Urinary bladder (tissue), 3 donors: ENCODE measurements at regions not wholly inside any gene's neighbourhood (a gene's known extent, or its start where the extent isn't known, plus 50 kb on each side); places are given as distances from the start of the nearest gene placed in this dataset.
"Not testable (repeated sequence)": the region's sequence is repeated elsewhere in the genome, so short reads cannot be mapped to it uniquely, and the experiment has no call there.

Experiments
- DNase-seq: peaks from one replicate; pipeline ENCODE4 v3.0.0-alpha.2; 2015; ENCODE audit errors: extremely low spot score
- H3K27ac ChIP-seq: one replicate; pipeline ENCODE4 v1.5.1; 2013; ENCODE audit warnings: low read depth, mild to moderate bottlenecking, moderate library complexity
- H3K36me3 ChIP-seq: one replicate; pipeline ENCODE4 v1.6.1; 2013; ENCODE audit warnings: mild to moderate bottlenecking, moderate library complexity; ENCODE audit not compliant: insufficient read depth
- H3K4me1 ChIP-seq: one replicate; pipeline ENCODE4 v1.6.1; 2013; ENCODE audit warnings: mild to moderate bottlenecking, moderate library complexity; ENCODE audit not compliant: insufficient read depth
- H3K4me3 ChIP-seq: one replicate; pipeline ENCODE4 v1.5.1; 2013; ENCODE audit warnings: low read depth, low read length
- WGBS: extraction: QIAGEN DNeasy Blood & Tissue Kit; methylation state at CpG from one replicate; pipeline ENCODE4 v1.1.7; 2013; 5-methylcytosine and 5-hydroxymethylcytosine counted together
- donor health status: healthy with polysubstance abuse.
- donor health status: healthy.

DNA sequence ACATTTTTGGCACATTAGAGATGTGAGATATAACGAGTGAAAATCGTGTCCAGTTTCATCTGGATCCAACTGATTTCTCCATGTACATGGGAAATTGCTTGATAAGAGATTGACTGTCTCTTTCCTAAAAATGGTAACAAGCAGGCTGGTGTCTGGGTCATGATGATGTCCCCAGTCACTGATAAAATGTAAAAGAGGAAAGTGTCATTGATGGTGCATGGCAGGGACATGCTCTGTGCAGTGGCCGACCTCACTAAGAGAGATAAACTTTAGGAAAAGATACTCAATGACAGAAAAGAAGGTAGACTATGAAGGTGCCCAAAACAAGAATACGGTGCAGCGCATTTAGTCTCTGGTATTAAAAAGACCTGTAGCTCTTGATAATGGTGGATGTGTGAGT lies 1517.5 kb downstream of the RPIA start:
- H3K27ac ChIP-seq, result no peak overlapping the region
- H3K36me3 ChIP-seq, result no peaks in the 10 kb centered on the region
- H3K4me1 ChIP-seq, result no peaks in the 10 kb centered on the region
- DNase-seq, result no peak
- no peak overlapping the region for H3K4me3 ChIP-seq
- 75% methylated on average over 5 of the region's 5 CpGs for WGBS

DNA sequence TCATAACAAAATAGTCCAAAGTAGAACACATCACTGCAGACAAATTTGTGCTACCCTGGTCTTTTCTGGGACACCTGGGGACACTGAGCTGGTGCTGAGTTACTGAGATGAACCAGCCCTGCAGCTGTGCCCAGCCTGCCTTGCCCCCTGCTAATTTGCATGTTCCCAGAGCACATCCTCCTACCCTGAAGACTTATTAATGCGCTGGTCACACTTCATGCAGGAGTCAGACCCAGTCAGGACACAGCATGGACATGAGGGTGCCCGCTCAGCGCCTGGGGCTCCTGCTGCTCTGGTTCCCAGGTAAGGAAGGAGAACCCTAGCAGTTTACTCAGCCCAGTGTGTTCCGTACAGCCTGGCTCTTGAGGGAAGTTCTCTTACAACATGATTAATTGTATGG lies 1518.3 kb downstream of the RPIA start:
- 91% methylated on average over 4 of the region's 4 CpGs for WGBS
- no peak overlapping the region for H3K27ac ChIP-seq

DNA sequence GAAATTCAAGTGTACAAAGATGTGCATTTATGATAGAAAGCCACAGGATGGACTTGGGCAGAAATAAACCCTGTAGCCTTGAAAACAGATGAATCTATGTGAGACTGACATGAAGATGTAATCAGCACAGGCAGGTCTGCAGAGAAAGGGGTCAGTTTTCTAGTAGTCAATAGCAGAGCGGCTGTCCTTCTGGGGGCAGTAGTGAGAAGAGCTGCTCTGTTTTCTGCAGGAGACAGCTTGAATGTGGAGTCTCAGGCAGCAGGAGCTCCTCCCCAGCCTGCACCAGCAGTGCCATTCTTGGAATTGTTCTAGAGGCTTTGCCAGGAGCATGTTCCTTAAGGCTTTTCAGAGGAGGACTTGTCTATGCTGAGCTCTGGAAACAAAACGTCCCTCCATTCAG lies 1524.4 kb downstream of the RPIA start:
- H3K36me3 ChIP-seq, H3K4me1 ChIP-seq, DNase-seq, H3K27ac ChIP-seq, H3K4me3 ChIP-seq: not testable (repeated sequence)
- WGBS, result 43% methylated on average over 2 of the region's 2 CpGs

More for the DNA sequence above, 1518.3 kb downstream of the RPIA start:
- Histone ChIP-seq H3K4me3 (no peak overlapping the region), H3K4me1 (no peaks in the 10 kb centered on the region), H3K36me3 (no peaks in the 10 kb centered on the region)
- DNase-seq, result no peak

DNA sequence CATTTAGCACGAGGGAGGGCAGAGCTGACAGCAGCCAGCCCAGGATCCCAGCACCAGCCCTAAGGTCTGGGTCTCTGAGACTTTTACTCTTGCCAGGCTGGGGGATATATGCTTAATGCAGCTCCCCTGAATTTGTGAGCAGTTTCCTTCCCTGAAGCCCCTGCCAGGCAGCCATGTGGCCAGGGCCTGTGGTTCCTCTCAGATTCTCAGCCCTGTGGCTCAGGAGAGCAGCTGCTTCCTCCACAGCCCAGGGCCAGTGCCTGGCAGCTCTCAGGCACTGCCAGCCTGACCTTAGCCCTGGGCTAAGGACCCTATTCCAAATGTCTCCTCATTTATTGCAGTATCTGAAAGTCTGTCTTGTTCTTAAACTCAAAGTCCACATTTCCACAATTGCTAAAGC lies 1525.3 kb downstream of the RPIA start:
- H3K4me3 ChIP-seq, H3K36me3 ChIP-seq, DNase-seq, H3K27ac ChIP-seq, H3K4me1 ChIP-seq: not testable (repeated sequence)
- WGBS, result 42% methylated on average over 1 of the region's 1 CpG

DNA sequence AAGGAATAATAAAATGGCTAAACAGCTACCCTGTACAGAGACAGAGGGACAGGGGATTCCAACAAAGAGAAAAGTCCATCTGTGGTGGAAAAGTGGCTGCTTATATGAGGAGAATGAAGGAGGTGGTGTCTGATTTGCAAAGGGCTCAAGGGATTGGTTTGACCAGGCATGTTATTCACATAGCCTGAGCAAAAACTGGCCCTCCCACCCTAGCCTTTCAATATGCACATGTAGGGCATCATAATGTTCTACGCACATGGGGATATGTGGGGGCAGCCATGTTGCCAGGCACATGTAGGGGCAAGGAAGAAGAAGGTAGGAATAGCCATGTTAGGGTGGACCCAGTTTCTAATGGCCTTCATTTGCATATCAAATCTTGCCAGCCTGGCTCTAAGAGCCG lies 1527.1 kb downstream of the RPIA start:
- H3K4me3 ChIP-seq, H3K36me3 ChIP-seq, DNase-seq, H3K4me1 ChIP-seq, H3K27ac ChIP-seq: not testable (repeated sequence)
- 90% methylated on average over 1 of the region's 2 CpGs for whole genome bisulfite sequencing

DNA sequence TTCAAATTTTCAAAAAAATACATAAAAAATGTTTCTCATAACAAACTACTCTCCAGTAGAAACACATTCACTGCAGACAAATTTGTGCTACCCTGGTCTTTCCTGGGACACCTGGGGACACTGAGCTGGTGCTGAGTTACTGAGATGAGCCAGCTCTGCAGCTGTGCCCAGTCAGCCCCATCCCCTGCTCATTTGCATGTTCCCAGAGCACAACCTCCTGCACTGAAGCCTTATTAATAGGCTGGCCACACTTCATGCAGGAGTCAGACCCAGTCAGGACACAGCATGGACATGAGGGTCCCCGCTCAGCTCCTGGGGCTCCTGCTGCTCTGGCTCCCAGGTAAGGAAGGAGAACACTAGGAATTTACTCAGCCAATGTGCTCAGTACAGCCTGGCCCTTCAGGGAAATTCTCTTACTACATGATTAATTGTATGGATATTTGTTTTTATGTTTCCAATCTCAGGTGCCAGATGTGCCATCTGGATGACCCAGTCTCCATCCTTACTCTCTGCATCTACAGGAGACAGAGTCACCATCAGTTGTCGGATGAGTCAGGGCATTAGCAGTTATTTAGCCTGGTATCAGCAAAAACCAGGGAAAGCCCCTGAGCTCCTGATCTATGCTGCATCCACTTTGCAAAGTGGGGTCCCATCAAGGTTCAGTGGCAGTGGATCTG lies 1529.3 kb downstream of the RPIA start:
- not testable (repeated sequence) for H3K4me1 ChIP-seq, DNase-seq, H3K4me3 ChIP-seq, H3K36me3 ChIP-seq, H3K27ac ChIP-seq
- WGBS, result 80% methylated on average over 2 of the region's 2 CpGs

DNA sequence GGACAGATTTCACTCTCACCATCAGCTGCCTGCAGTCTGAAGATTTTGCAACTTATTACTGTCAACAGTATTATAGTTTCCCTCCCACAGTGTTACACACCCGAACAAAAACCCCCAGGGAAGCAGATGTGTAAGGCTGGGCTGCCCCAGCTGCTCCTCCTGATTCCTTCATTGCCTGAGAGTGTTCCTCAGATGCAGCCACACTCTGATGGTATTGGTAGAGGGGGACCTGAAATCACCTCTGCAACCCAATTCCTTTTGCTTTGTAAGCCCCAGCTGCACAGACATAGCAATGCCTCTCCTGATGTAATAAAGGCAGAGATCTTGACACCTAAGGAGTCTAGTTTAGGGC lies 1529.8 kb downstream of the RPIA start:
- H3K36me3 ChIP-seq, result no peaks in the 10 kb centered on the region
- H3K4me3 ChIP-seq, result no peak overlapping the region
- no peak overlapping the region for H3K27ac ChIP-seq
- H3K4me1 ChIP-seq, result no peaks in the 10 kb centered on the region
- WGBS, result 24% methylated on average over 1 of the region's 1 CpG
- DNase-seq, result no peak

DNA sequence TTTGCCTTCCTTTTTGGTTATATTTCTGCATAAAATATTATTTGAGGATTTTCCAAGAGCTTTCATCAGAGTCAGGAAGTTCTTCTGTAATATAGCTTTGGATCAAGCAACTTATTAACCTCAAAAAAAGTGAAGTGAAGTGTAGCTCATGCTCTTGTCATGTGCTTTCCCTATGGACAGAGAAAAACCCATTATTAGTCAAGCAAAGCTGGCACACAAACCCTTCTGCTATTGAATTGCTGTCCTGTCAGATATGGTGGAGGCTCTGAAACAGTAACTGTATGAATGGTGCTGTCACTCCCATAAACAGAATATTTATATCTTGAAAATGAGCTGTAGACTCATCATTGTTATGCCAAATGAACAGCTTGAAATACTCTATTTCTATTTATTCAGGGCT lies 1533.3 kb downstream of the RPIA start:
- not testable (repeated sequence) for H3K4me3 ChIP-seq, DNase-seq

DNA sequence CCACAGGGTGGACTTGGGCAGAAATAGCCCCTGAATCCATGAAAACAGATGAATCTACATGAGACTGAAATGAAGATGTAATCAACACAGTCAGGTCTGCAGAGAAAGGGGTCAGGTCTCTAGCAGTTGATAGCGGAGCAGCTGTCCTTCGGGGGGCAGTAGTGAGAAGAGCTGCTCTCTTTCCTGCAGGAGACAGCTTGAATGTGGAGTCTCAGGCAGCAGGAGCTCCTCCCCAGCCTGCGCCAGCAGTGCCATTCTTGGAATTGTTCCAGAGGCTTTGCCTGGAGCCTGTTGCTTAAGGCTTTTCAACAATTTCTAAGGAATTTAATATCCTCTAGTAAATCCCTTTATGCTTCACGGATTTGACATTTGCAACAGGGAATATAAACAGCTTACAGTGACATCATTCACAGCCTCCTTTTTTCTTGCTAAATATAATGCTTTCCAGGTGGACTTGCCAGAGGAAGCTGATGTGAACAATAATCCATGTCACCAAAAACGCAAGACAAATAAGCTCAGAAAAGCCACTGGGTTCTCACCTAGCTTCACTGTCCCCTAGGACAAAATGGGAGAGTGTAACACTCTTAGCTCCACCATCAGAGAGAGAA lies 1535.1 kb downstream of the RPIA start:
- H3K4me3 ChIP-seq, H3K27ac ChIP-seq, H3K36me3 ChIP-seq, H3K4me1 ChIP-seq, DNase-seq: not testable (repeated sequence)
- WGBS, result 17% methylated on average over 5 of the region's 5 CpGs

More for the DNA sequence above, 1533.3 kb downstream of the RPIA start:
- not testable (repeated sequence) for H3K27ac ChIP-seq, H3K4me1 ChIP-seq, H3K36me3 ChIP-seq

DNA sequence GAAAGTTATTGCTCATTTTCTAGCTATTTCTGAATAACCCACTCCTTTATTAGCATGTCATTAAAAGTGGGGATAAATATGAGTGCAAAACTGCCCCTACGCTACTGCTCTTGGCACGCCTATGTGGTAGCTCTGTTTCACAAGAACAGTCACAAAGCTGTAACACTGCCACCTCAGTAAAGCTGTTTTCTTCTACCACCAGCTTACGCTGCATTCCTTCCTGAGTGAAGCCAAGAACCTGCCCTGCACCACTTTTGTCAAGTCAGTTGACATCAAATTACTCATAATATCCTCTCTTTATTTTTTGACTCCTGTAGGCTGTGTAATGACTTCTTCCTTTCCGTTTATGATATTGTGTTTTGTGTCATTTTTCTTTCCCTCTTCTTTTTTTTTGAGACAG lies 1539.7 kb downstream of the RPIA start:
- DNase-seq, H3K4me3 ChIP-seq, H3K36me3 ChIP-seq, H3K27ac ChIP-seq, H3K4me1 ChIP-seq: not testable (repeated sequence)
- 87% methylated on average over 4 of the region's 4 CpGs for WGBS

DNA sequence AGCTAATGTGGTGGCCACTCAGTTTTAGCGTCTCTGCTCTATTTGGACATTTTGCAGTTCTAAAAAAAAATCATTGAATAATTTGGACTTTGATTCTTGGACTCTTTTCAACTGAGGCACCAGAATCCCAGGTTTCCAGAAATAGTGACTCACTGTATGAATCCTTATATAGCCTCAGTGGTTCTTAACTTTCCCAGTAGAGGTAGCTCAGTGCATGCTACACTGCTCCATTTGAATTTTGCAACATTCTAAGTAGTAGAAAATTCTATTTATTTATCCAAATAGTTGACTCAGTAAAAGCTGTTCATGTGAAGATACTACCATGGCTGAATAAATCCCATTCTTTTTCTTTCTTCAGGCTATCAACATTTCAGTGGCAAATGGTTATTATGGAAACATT lies 1544.0 kb downstream of the RPIA start:
- H3K4me3 ChIP-seq, H3K27ac ChIP-seq, H3K4me1 ChIP-seq, H3K36me3 ChIP-seq, DNase-seq: not testable (repeated sequence)
- WGBS, result 33% methylated on average over 1 of the region's 1 CpG

DNA sequence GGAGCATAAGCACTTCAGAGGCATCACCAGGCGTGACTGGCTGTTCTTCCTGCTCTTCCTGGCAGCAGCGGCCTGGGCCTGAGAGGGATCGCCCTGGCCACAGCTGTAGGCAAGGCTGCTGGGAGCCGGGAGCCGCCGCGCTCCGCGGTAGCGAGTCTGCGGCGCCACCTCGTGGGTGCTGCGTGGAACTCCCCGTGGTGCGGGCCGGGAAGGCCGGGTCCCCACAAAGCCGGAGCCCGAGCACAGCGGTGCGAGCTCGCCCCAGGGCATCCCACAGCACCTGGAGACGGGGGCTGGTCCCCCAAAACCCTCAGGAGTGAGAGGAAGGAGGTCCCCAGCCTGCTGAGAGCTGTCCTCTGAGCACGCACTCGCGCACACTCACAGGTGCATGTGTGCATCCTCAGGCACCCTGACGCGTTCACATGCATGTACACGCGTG lies 1546.5 kb downstream of the RPIA start:
- 30% methylated on average over 31 of the region's 31 CpGs for WGBS
- not testable (repeated sequence) for DNase-seq, H3K36me3 ChIP-seq, H3K27ac ChIP-seq, H3K4me1 ChIP-seq, H3K4me3 ChIP-seq

DNA sequence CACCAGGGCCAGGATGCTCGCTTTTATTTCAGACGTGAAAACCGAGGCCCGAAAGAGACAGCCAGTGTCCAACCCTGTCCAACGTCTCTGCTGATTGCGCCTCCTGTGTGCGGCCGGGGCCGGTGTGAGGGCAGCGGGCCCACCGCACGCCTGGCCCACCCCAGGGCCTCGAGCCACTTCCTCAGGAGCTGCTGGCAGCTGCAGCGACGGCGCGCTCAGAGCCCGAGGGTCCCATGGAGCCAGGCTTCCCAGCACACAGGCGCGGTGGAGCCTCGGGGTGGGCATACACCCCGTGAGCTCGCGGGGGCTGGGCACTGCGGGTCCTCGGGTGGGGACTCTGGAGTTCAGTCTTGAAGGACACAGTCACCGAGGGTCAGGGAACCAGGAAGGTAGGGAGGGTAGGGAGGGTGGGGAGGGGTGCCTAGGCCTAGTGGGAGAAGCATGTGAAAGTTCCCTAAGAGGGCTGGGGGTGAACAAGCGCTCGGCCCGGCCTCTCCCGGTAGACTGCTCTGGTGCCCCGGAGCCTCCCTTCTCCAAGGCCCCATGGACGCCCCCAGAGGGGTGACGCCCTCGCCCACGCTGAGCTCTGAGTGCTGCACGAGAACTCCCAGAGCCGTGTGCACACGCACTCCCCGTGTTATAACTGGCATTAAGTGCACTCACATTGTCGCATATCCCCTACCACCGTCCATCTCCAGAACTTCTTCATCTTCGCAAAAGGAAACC lies 1547.2 kb downstream of the RPIA start:
- H3K4me3 ChIP-seq, H3K4me1 ChIP-seq, H3K36me3 ChIP-seq, H3K27ac ChIP-seq, DNase-seq: not testable (repeated sequence)
- 91% methylated on average over 43 of the region's 43 CpGs for WGBS

DNA sequence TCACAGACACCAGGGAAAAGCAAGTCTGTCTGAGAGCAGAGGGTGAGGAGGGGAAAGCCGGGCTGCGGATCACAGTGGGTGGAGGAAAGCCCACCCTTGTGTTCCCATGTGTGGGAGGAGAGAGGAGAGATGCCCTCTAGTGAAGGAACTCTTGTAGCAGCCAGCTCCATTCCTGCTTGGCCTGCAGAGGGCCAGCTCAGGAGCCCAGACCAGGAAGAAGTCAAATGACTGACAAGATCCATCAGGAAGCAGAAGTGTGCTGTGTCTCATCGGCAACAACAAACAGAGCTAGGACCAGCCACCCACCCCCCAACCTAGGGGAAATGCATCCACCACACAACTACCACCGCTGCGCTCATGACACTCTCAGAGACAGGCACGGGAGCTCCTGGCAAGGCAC lies 1548.3 kb downstream of the RPIA start:
- DNase-seq, H3K4me3 ChIP-seq, H3K36me3 ChIP-seq, H3K27ac ChIP-seq, H3K4me1 ChIP-seq: not testable (repeated sequence)
- 83% methylated on average over 5 of the region's 6 CpGs for WGBS
